ENCODE measurements at regions not wholly inside any gene's neighbourhood (a gene's known extent, or its start where the extent isn't known, plus 50 kb on each side); places are given as distances from the start of the nearest gene placed in this dataset.

DNA sequence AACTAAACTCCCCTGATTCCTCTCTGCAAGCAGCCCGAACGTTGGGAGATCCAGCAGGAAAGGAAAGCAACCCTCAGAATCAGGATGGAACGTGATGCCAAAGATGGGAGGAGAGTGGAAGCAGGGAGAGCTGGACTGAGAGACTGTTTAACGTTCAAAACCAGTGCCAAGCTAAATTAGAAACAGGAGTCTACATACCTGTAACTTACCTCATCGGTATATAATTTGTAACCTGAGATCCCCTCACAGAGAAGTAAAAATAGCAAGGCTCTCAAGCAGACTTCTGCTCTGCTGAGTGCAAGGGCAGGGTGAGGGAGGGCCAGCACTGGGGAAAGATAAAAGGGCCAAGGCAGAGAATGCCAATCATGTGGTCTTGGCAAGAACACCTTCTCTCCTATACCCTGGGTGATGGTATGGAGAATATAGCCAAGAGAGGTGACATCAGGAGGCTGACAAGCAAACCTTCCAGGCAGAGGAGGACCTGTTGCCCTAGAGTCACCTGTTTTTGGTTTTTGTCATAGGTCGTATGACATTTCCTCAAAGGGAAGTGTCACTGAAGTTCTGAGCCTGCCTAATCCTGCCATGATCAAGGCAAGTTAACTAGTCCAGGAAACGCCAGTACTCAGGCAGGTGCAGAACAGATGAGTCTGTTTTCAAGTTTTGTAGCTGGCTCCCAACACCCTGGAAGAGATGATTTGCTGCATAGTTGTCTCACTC, 472.0 kb downstream of the NFIB start:
- no peak for DNase-seq
- no peaks in the 10 kb centered on the region for H3K27me3 Mint-ChIP-seq
- H3K36me3 Mint-ChIP-seq = no peaks in the 10 kb centered on the region
- H3K4me3 Mint-ChIP-seq = no peak overlapping the region
- ATAC-seq (ENCODE audit: low read depth) = no peak
- POLR2A ChIA-PET = no interaction called here
- peaks cover 4% of the 10 kb centered on the region for H3K9me3 Mint-ChIP-seq
- H3K27ac Mint-ChIP-seq = no peak overlapping the region
- no peaks in the 10 kb centered on the region for H3K4me1 Mint-ChIP-seq

GRCh38 chr9:13832446-13832845, 481.5 kb downstream of the NFIB start:
- Mint-ChIP-seq H3K27ac (no peak overlapping the region), H3K36me3 (no peaks in the 10 kb centered on the region), H3K27me3 (no peaks in the 10 kb centered on the region), H3K4me1 (no peaks in the 10 kb centered on the region), H3K9me3 (peaks cover 6% of the 10 kb centered on the region), H3K4me3 (no peak overlapping the region)
- DNase-seq = no peak
- POLR2A ChIA-PET = no interaction called here
- no peak for ATAC-seq (ENCODE audit: low read depth)

DNA sequence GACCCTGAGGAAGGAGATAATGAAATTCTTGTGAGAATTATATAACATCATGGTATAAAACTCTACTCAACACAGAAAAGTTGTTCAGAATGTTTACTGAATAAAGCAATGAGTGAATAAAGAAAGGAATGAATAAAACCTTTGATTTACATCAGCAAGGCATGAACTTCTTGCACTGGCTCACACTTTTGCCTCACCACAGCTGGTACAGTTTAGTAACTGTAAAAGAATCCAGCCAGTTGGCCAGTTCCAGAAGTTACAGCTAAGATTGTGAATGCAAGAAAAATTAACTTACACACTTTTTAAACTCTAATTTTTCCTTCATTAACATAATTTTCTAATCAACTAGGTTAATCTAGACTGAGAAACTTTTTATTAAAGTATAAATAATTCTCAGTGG, 490.9 kb downstream of the NFIB start:
- no peak overlapping the region for H3K27ac Mint-ChIP-seq
- no peaks in the 10 kb centered on the region for H3K27me3 Mint-ChIP-seq
- no peak for ATAC-seq (ENCODE audit: low read depth)
- H3K4me1 Mint-ChIP-seq = no peaks in the 10 kb centered on the region
- no peaks in the 10 kb centered on the region for H3K36me3 Mint-ChIP-seq
- POLR2A ChIA-PET = no interaction called here
- DNase-seq = no peak
- H3K9me3 Mint-ChIP-seq = peaks cover 5% of the 10 kb centered on the region
- no peak overlapping the region for H3K4me3 Mint-ChIP-seq

DNA sequence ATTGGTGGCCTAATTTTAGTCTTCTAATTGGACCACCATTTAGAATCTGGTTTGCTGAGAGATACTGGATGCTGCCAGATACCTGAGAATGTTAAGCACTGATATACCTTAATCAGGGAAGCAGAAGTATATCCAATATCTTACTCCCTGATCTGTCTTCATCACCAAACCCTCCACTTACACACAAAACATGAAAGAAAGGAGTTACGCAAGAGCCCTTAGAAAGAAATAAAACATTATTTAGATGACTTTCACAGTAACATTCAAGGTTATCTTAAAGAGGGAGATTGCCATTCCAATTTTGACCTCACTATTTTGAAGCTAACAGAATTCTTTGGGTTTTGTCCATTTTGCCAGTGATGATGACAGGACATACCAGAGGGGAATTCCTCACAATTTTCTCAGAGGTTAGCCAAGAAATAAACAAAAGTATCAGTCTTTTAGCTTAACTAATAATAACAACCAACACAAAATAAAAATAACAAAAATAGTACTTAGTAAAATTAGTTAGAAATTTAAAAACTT, 496.1 kb downstream of the NFIB start:
- peaks cover 6% of the 10 kb centered on the region for H3K9me3 Mint-ChIP-seq
- no peak for DNase-seq

DNA sequence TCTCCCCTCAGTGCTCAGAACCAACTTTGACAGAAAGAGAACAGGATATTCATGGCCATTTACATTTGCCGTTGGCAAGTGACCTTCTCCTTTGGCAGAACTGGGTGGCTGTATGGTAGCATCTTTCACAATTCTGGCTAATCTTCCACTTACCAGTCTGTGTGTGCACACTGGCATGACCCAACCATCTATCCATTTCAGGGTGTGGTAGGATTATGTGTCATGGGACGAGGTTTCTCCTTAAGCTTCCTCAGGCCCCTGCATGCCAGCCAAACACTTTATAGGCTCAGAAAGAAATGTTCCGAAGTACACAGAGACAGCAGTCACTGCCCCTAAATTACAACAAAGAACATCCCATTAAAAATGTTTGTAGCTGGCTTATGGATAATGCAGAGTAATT, 497.1 kb downstream of the NFIB start:
- no peaks in the 10 kb centered on the region for H3K36me3 Mint-ChIP-seq
- no peak overlapping the region for H3K4me3 Mint-ChIP-seq
- ATAC-seq (ENCODE audit: low read depth) (no peak), DNase-seq (no peak)
- H3K27me3 Mint-ChIP-seq = no peaks in the 10 kb centered on the region
- POLR2A ChIA-PET = no interaction called here
- no peaks in the 10 kb centered on the region for H3K4me1 Mint-ChIP-seq
- H3K9me3 Mint-ChIP-seq = peaks cover 6% of the 10 kb centered on the region
- no peak overlapping the region for H3K27ac Mint-ChIP-seq

More for the DNA sequence above, 496.1 kb downstream of the NFIB start:
- no peaks in the 10 kb centered on the region for H3K36me3 Mint-ChIP-seq
- no peaks in the 10 kb centered on the region for H3K4me1 Mint-ChIP-seq
- H3K27ac Mint-ChIP-seq = no peak overlapping the region
- no peak for ATAC-seq (ENCODE audit: low read depth)
- POLR2A ChIA-PET = no interaction called here
- no peaks in the 10 kb centered on the region for H3K27me3 Mint-ChIP-seq
- no peak overlapping the region for H3K4me3 Mint-ChIP-seq

DNA sequence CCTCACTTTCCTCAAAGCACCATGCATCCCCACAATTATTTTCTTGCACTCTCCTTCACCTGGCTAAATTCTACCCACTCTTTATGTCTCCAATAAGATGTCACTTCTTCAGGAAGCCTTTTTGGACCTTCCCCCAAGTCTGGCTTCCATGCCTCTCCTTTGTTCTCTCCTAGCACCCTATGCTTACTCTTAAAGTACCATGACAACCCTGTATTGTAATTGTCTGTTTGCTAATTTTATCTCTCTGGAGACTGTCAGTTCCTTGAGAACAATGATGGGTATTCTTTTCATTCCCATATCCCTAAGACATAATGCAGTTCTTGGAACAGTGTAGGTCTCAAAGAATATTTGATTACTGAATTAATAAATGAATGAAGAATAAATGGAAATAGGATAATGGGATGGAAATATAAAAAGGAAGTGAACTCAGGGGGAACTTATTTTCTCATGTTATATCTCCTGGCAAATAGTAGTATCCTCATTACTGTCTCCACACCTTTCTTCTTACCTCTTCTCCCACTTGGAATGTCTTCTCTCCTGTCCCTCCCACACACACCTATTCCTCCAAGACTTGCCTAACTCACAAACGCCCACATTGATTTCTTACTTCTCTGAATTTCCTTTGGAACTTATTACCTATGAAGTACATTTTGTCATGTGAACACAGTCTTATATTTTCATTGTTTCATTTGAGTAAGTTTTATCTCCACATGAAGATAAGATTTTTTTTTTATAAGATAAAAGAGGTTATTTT, 499.1 kb downstream of the NFIB start:
- H3K4me1 Mint-ChIP-seq = no peaks in the 10 kb centered on the region
- no peak for DNase-seq
- no peak overlapping the region for H3K27ac Mint-ChIP-seq
- H3K4me3 Mint-ChIP-seq = no peak overlapping the region
- H3K27me3 Mint-ChIP-seq = no peaks in the 10 kb centered on the region
- no peak for ATAC-seq (ENCODE audit: low read depth)
- H3K9me3 Mint-ChIP-seq = peaks cover 10% of the 10 kb centered on the region
- POLR2A ChIA-PET = no interaction called here
- no peaks in the 10 kb centered on the region for H3K36me3 Mint-ChIP-seq

- ATAC-seq (ENCODE audit: low read depth) (no peak), DNase-seq (no peak)
- H3K27ac Mint-ChIP-seq = no peak overlapping the region
- H3K27me3 Mint-ChIP-seq = no peaks in the 10 kb centered on the region
- H3K36me3 Mint-ChIP-seq = no peaks in the 10 kb centered on the region
- no peaks in the 10 kb centered on the region for H3K4me1 Mint-ChIP-seq
- POLR2A ChIA-PET = no interaction called here
- H3K4me3 Mint-ChIP-seq = no peak overlapping the region
- H3K9me3 Mint-ChIP-seq = peaks cover 19% of the 10 kb centered on the region
Observed at GRCh38 chr9:13811876-13812275, 502.1 kb downstream of the NFIB start.

GRCh38 chr9:13810510-13810909, 503.4 kb downstream of the NFIB start:
- H3K9me3 Mint-ChIP-seq = peaks cover 19% of the 10 kb centered on the region
- H3K27me3 Mint-ChIP-seq = no peaks in the 10 kb centered on the region
- H3K4me3 Mint-ChIP-seq = no peak overlapping the region
- no peaks in the 10 kb centered on the region for H3K4me1 Mint-ChIP-seq
- POLR2A ChIA-PET = no interaction called here
- H3K27ac Mint-ChIP-seq = no peak overlapping the region
- no peaks in the 10 kb centered on the region for H3K36me3 Mint-ChIP-seq
- DNase-seq (no peak), ATAC-seq (ENCODE audit: low read depth) (no peak)

GRCh38 chr9:13809401-13809800, 504.5 kb downstream of the NFIB start:
- no peak overlapping the region for H3K4me3 Mint-ChIP-seq
- ATAC-seq (ENCODE audit: low read depth) = no peak
- POLR2A ChIA-PET = no interaction called here

DNA sequence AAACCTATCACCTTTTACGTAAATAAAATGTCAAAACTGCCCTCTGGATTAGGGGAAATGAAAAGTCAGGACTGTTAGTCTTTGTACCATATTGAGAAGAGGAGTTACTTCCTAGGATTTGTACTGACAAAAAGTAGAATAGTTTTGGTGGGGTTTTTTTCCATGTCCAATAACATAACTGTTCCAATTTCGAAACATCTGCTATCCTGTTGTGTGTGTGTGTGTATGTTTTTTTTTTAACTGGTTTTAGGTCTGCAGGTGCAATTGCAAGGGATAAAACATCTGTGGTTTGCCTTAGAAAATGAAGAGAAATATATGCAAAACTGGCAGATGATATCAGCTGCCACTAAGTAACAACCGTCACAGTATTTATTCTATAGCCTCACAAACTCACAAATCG, 506.8 kb downstream of the NFIB start:
- H3K4me3 Mint-ChIP-seq = no peak overlapping the region
- POLR2A ChIA-PET = no interaction called here
- H3K27me3 Mint-ChIP-seq = no peaks in the 10 kb centered on the region
- DNase-seq (no peak), ATAC-seq (ENCODE audit: low read depth) (no peak)
- no peaks in the 10 kb centered on the region for H3K36me3 Mint-ChIP-seq
- no peaks in the 10 kb centered on the region for H3K4me1 Mint-ChIP-seq
- peaks cover 14% of the 10 kb centered on the region for H3K9me3 Mint-ChIP-seq
- H3K27ac Mint-ChIP-seq = no peak overlapping the region

More at GRCh38 chr9:13809401-13809800, 504.5 kb downstream of the NFIB start:
- H3K27me3 Mint-ChIP-seq = no peaks in the 10 kb centered on the region
- H3K36me3 Mint-ChIP-seq = no peaks in the 10 kb centered on the region
- no peak overlapping the region for H3K27ac Mint-ChIP-seq
- no peak for DNase-seq
- H3K4me1 Mint-ChIP-seq = no peaks in the 10 kb centered on the region
- peaks cover 14% of the 10 kb centered on the region for H3K9me3 Mint-ChIP-seq

GRCh38 chr9:13806714-13807113, 507.2 kb downstream of the NFIB start:
- DNase-seq = no peak
- Mint-ChIP-seq H3K36me3 (no peaks in the 10 kb centered on the region), H3K4me1 (no peaks in the 10 kb centered on the region), H3K27ac (no peak overlapping the region), H3K9me3 (peaks cover 14% of the 10 kb centered on the region), H3K27me3 (no peaks in the 10 kb centered on the region), H3K4me3 (no peak overlapping the region)
- POLR2A ChIA-PET = no interaction called here
- ATAC-seq (ENCODE audit: low read depth) = no peak

DNA sequence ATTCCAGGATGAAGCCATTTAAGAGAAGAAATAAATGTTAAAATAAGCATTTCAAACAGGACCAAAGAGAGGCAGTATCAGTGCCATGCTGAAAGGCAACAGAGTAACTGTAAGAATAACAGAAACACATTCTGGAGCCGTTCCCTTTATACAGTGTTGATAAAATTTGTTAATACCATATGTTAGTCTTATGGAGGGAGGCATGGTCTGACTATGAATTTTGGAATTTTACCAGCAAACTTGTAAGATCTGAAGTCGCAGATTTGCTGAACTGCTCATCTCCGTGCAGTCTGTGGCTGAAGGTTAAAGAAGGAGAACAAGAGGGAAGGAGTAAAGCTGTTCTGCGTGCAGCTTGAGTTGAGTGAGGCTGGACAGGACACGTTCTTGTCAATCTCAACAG, 508.4 kb downstream of the NFIB start:
- POLR2A ChIA-PET = no interaction called here
- no peaks in the 10 kb centered on the region for H3K36me3 Mint-ChIP-seq
- DNase-seq (no peak), ATAC-seq (ENCODE audit: low read depth) (no peak)
- no peak overlapping the region for H3K4me3 Mint-ChIP-seq
- no peak overlapping the region for H3K27ac Mint-ChIP-seq
- peaks cover 9% of the 10 kb centered on the region for H3K9me3 Mint-ChIP-seq
- no peaks in the 10 kb centered on the region for H3K4me1 Mint-ChIP-seq
- no peaks in the 10 kb centered on the region for H3K27me3 Mint-ChIP-seq

DNA sequence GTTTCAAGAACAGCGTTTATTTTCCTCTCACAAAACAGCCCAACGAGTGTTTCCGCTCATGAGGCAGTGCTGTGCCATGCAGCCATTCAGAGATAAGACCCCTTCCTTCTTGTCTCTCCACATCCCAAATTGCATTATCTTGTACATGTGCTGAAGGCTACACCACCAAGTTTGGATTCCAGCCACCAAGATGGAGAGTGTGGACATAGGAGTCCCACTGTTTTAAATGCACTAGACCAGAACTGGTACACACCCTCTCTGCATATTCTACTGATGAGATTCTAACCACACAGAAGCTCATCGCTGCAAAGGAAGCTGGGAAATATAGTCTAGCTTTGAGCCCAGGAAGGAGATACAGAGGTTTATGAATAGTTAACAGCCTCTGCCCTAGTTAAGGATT, 509.4 kb downstream of the NFIB start:
- H3K27me3 Mint-ChIP-seq = no peaks in the 10 kb centered on the region
- H3K9me3 Mint-ChIP-seq = peaks cover 9% of the 10 kb centered on the region
- ATAC-seq (ENCODE audit: low read depth) (no peak), DNase-seq (no peak)
- H3K4me3 Mint-ChIP-seq = no peak overlapping the region
- H3K27ac Mint-ChIP-seq = no peak overlapping the region
- no peaks in the 10 kb centered on the region for H3K4me1 Mint-ChIP-seq
- H3K36me3 Mint-ChIP-seq = no peaks in the 10 kb centered on the region
- POLR2A ChIA-PET = no interaction called here

DNA sequence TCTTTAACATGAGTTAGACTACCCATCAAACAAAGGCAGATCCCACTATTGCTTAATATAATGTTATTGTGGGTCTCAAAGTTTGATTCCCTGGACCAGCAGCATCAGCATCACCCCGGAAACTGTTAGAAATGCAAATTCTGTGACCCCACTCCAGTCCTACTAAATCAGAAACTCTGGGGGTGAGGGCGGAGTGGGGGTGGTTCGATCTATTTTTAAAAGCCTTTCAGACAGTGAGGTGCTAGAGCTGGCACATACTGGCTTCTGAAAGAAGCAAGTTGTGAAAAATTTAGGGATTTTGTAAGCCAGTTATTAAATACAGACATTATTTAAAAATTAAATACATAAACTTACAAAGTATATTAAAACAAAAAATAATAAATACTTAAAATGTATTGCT, 513.2 kb downstream of the NFIB start:
- Mint-ChIP-seq H3K4me1 (no peaks in the 10 kb centered on the region), H3K36me3 (no peaks in the 10 kb centered on the region), H3K4me3 (no peak overlapping the region), H3K27me3 (no peaks in the 10 kb centered on the region), H3K27ac (no peak overlapping the region), H3K9me3 (peaks cover 4% of the 10 kb centered on the region)
- POLR2A ChIA-PET = no interaction called here
- ATAC-seq (ENCODE audit: low read depth) (no peak), DNase-seq (no peak)

All from activated naive CD8-positive, alpha-beta T cell treated with anti-CD3 and anti-CD28 coated beads, Interleukin-2, amount 10 ng/mL, durations not matched to agents 7 days and 5 days (primary cell).